Aorta (tissue), 5 donors: ENCODE measurements at regions not wholly inside any gene's neighbourhood (a gene's known extent, or its start where the extent isn't known, plus 50 kb on each side); places are given as distances from the start of the nearest gene placed in this dataset.

Experiments used
- ATAC-seq: fragments of 200-7000 bp; cut with Tn5 transposase; one replicate; pipeline ENCODE4 v1.9.1; 2022; ENCODE audit warnings: moderate library complexity; ENCODE audit not compliant: low FRiP score
- DNase-seq, 2 donors: peaks; one replicate each; pipeline ENCODE4 v3.0.0-alpha.2; 2020
- H3K27ac ChIP-seq, 2 donors: one replicate each; pipeline ENCODE4 v1.5.1; 2013; ENCODE audit warnings: low read length in 2 of 2, mild to moderate bottlenecking in 2 of 2, moderate library complexity in 2 of 2, control low read depth in 1 of 2, inconsistent platforms in 1 of 2, low read depth in 1 of 2
- H3K27me3 ChIP-seq, 2 donors: one replicate each; pipeline ENCODE4 v1.6.1; 2013; ENCODE audit warnings: control low read depth in 1 of 2, low read length in 1 of 2, mild to moderate bottlenecking in 1 of 2, moderate library complexity in 1 of 2; ENCODE audit not compliant: insufficient read depth in 2 of 2, control insufficient read depth in 1 of 2
- H3K36me3 ChIP-seq, 2 donors: one replicate each; pipeline ENCODE4 v1.6.1; 2013; ENCODE audit warnings: control low read depth in 1 of 2, low read length in 1 of 2, mild to moderate bottlenecking in 1 of 2; ENCODE audit not compliant: insufficient read depth in 2 of 2, control insufficient read depth in 1 of 2
- H3K4me1 ChIP-seq, 2 donors: one replicate each; pipeline ENCODE4 v1.6.1; 2013; ENCODE audit warnings: low read length in 2 of 2, control low read depth in 1 of 2, mild to moderate bottlenecking in 1 of 2, moderate library complexity in 1 of 2; ENCODE audit not compliant: insufficient read depth in 2 of 2, control insufficient read depth in 1 of 2
- H3K4me3 ChIP-seq, 2 donors: one replicate each; pipeline ENCODE4 v1.5.1; 2013; ENCODE audit warnings: low read length in 2 of 2, control low read depth in 1 of 2, mild to moderate bottlenecking in 1 of 2
- H3K9me3 ChIP-seq: one replicate; pipeline ENCODE4 v1.6.1; 2013; ENCODE audit warnings: mild to moderate bottlenecking, low read length; ENCODE audit not compliant: control insufficient read depth
- WGBS, 2 donors: extraction: QIAGEN DNeasy Blood & Tissue Kit; methylation state at CpG; one replicate each; pipeline ENCODE4 v1.1.7; 2013; 5-methylcytosine and 5-hydroxymethylcytosine counted together
- intact Hi-C, 2 donors: fragments of 100-400 bp; cut with DNase I; formaldehyde crosslinking; loops; one replicate each; pipeline versions ENCODE4 v1.14.2 to v1.15.0; 2022
- donor health status: healthy with polysubstance abuse.
- donor health status: Bipolar disorder and iron deficiency.
- donor health status: DM: no; HTN: no; CAD: no.
- donor health status: DM: no; HTN: no; CAD: no.
- donor health status: DM: yes; HTN: yes; CAD: no.

- H3K9me3 ChIP-seq: no peaks in the 10 kb centered on the region
- no peaks in the 10 kb centered on the region for H3K27me3 ChIP-seq
- H3K4me3 ChIP-seq: no peak overlapping the region
- no peak overlapping the region for H3K27ac ChIP-seq
- DNase-seq (no peak), ATAC-seq (no peak)
- H3K4me1 ChIP-seq: no peaks in the 10 kb centered on the region
- no peaks in the 10 kb centered on the region for H3K36me3 ChIP-seq
- WGBS, 2 donors: 57 to 64% methylated on average over 1 of the region's 1 CpG
- intact Hi-C loops: no loop called here
These were observed 144.5 kb downstream of the MAP3K7 start for GRCh38 chr6:90442366-90442765.

- H3K36me3 ChIP-seq: no peaks in the 10 kb centered on the region
- 85 to 90% methylated on average over 8 of the region's 8 CpGs for whole genome bisulfite sequencing, 2 donors
- H3K9me3 ChIP-seq: no peaks in the 10 kb centered on the region
- H3K4me1 ChIP-seq: no peaks in the 10 kb centered on the region
- ATAC-seq (no peak), DNase-seq (no peak)
- H3K4me3 ChIP-seq: no peak overlapping the region
- intact Hi-C loops: no loop called here
- H3K27me3 ChIP-seq: no peaks in the 10 kb centered on the region
- H3K27ac ChIP-seq: no peak overlapping the region
These were observed 144.1 kb upstream of the BACH2 start for GRCh38 chr6:90440586-90441283.

GRCh38 chr6:90439586-90439985, 142.9 kb upstream of the BACH2 start:
- intact Hi-C loops: no loop called here
- DNase-seq: no peak
- 89 to 95% methylated on average over 2 of the region's 2 CpGs for WGBS, 2 donors

DNA sequence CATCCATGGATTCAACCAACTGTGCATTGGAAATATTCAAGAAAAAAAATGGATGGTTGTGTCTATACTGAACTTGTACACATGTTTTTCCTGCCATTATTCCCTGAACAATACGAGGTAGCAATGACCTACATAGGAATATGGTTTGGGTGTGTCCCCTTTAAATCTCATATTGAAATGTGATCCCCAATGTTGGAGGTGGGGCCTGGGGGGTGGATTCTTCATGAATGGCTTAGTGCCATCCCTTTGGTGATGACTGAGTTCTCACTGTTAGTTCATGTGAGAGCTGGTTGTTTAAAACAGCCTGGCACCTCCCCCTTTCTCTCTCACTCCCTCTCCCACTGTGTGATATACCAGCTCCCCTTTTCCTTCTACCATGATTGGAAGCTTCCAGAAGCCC, 139.8 kb upstream of the BACH2 start:
- DNase-seq (no peak), ATAC-seq (no peak)
- Histone ChIP-seq H3K9me3 (peaks cover 1% of the 10 kb centered on the region), H3K27me3 (no peaks in the 10 kb centered on the region), H3K4me1 (no peaks in the 10 kb centered on the region), H3K27ac (no peak overlapping the region), H3K4me3 (no peak overlapping the region), H3K36me3 (no peaks in the 10 kb centered on the region)
- 85 to 90% methylated on average over 1 of the region's 1 CpG for WGBS, 2 donors
- intact Hi-C loops: no loop called here

More at GRCh38 chr6:90439586-90439985, 142.9 kb upstream of the BACH2 start:
- Histone ChIP-seq H3K27ac (no peak overlapping the region), H3K9me3 (no peaks in the 10 kb centered on the region), H3K36me3 (no peaks in the 10 kb centered on the region), H3K4me1 (no peaks in the 10 kb centered on the region), H3K27me3 (no peaks in the 10 kb centered on the region), H3K4me3 (no peak overlapping the region)
- no peak for ATAC-seq

GRCh38 chr6:90435207-90435899, 138.7 kb upstream of the BACH2 start:
- DNase-seq (no peak), ATAC-seq (no peak)
- Histone ChIP-seq H3K9me3 (peaks cover 1% of the 10 kb centered on the region), H3K27me3 (no peaks in the 10 kb centered on the region), H3K36me3 (no peaks in the 10 kb centered on the region), H3K27ac (no peak overlapping the region), H3K4me1 (no peaks in the 10 kb centered on the region), H3K4me3 (no peak overlapping the region)
- 47 to 50% methylated on average over 3 of the region's 3 CpGs for WGBS, 2 donors
- intact Hi-C loops: no loop called here

DNA sequence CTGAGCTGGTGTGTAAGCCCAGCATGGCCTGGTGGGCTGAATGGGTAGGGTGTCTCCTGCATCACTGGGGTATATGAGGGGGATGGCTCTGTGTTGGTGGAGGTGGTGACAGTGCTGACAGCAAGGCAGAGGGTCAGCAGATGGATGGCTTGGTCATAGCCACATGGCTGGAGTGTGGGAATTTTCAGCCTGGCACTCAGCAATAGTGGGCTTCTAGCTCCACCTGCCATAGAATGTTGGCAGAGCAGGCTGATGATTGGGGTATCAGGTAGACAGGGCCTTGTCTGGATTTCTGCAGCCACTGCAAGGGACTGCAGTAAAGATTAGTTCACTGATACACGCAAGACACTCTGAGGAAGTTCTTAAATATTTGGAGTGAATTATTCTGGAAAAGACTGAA, 137.5 kb upstream of the BACH2 start:
- intact Hi-C loops: no loop called here
- H3K27me3 ChIP-seq: no peaks in the 10 kb centered on the region
- no peak overlapping the region for H3K4me3 ChIP-seq
- no peaks in the 10 kb centered on the region for H3K36me3 ChIP-seq
- 94 to 100% methylated on average over 1 of the region's 1 CpG for WGBS, 2 donors
- DNase-seq (no peak), ATAC-seq (no peak)
- peaks cover 1% of the 10 kb centered on the region for H3K9me3 ChIP-seq
- no peak overlapping the region for H3K27ac ChIP-seq
- H3K4me1 ChIP-seq: no peaks in the 10 kb centered on the region

DNA sequence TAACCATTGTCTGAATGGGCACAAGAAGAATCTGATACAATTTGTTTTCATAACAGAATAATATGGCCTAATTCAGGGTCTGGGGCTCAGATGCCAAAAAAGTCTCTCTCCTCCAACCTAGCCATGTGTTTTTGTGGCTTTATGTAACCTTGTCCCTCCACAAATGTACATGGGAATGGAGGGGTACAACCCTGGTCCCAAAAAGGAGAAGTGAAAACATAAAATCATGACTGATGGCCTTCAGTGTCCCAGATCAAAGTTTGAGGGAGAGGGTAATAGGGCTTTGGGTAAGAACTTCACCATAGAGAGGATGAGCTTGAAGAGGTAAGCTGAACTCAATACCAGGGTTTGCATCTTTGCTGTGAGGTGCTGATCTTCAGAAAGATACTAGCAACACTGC, 136.3 kb upstream of the BACH2 start:
- Histone ChIP-seq H3K4me1 (no peaks in the 10 kb centered on the region), H3K27me3 (no peaks in the 10 kb centered on the region), H3K9me3 (peaks cover 1% of the 10 kb centered on the region), H3K4me3 (no peak overlapping the region), H3K36me3 (no peaks in the 10 kb centered on the region), H3K27ac (no peak overlapping the region)
- DNase-seq (no peak), ATAC-seq (no peak)
- intact Hi-C loops: no loop called here

DNA sequence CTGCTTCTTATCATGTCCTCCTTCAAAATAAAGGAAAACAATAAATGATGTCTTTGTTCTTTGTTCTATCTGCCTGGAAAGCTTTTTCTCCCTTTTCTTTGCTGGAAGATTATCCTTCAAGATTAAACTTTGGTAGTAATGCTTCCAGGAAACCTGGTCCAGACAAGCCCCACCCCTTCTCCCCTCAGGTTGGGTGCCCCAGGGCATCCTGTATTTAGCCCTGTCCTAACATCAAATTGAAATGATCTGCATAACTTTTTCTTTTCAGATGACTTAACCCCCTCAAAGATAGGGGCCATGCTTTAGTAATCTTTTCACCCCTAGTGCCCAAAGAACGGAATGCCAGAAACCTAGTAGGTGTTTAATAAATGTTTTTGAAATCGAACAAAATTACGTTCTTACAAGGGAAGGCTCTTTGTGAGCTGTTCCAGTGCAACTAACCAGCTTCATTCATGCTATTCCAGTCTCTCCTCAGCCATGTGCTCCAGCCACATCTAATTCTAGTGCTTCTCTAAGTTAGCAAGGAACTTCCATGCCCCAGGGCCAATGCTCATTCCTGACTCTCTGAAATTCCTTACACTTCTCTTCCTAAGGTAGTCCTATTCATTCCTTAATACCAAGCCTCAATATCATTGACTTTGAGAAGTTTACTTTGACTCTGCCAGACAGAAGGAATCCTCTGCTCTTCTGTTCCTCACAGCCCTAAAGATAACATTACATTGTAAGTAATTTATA, 135.6 kb upstream of the BACH2 start:
- 93 to 95% methylated on average over 3 of the region's 3 CpGs for WGBS, 2 donors
- Histone ChIP-seq H3K4me3 (no peak overlapping the region), H3K27me3 (no peaks in the 10 kb centered on the region), H3K9me3 (peaks cover 1% of the 10 kb centered on the region), H3K36me3 (no peaks in the 10 kb centered on the region), H3K27ac (no peak overlapping the region), H3K4me1 (no peaks in the 10 kb centered on the region)
- DNase-seq: no peak
- ATAC-seq: no peak
- intact Hi-C loops: no loop called here

DNA sequence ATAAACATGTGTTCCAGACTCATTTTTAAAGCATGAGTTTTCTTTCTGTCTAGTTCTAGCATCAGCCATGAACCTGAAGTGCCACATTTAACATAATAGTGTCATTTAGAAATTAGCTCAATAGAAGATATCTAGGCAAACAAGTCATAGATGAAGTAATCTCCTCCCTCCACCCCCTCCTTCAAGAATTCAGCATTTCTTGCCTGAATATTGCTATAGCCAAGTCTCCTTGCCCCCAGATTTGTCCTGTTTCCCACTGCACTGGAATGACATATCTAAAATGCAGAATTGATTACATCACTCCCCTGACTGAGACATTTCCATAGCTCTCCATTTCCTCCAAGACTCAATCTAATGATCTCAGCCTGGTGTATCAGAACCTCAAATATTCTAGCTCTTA, 134.9 kb upstream of the BACH2 start:
- Histone ChIP-seq H3K4me1 (no peaks in the 10 kb centered on the region), H3K27ac (no peak overlapping the region), H3K4me3 (no peak overlapping the region), H3K36me3 (no peaks in the 10 kb centered on the region), H3K27me3 (no peaks in the 10 kb centered on the region), H3K9me3 (peaks cover 1% of the 10 kb centered on the region)
- ATAC-seq (no peak), DNase-seq (no peak)
- intact Hi-C loops: no loop called here
